Neutrophil (primary cell): ENCODE measurements at regions not wholly inside any gene's neighbourhood (a gene's known extent, or its start where the extent isn't known, plus 50 kb on each side); places are given as distances from the start of the nearest gene placed in this dataset.

Experiments used
- H3K27ac ChIP-seq: fragments of 200-600 bp; sonication (generic); 2 replicates; pipeline ENCODE4 v1.5.1; 2016; ENCODE audit warnings: mild to moderate bottlenecking, moderate library complexity
- H3K27me3 ChIP-seq: fragments of 200-600 bp; sonication (generic); 2 replicates; pipeline ENCODE4 v1.6.0; 2016; ENCODE audit warnings: mild to moderate bottlenecking
- H3K36me3 ChIP-seq: fragments of 200-600 bp; sonication (generic); 2 replicates; pipeline ENCODE4 v1.5.1; 2017
- H3K4me1 ChIP-seq, 2 experiments: fragments of 200-600 bp in 1 of 2; sonication (generic) in 1 of 2; 1 replicate in 1 of 2; 2 replicates in 1 of 2; pipeline versions ENCODE4 v1.5.1 to v1.6.1; 2013 to 2016; ENCODE audit warnings: low read depth in 1 of 2, low read length in 1 of 2, mild to moderate bottlenecking in 1 of 2, moderate library complexity in 1 of 2; ENCODE audit not compliant: control insufficient read depth in 1 of 2, insufficient read depth in 1 of 2
- H3K4me3 ChIP-seq, 2 experiments: fragments of 200-600 bp in 1 of 2; sonication (generic) in 1 of 2; 1 replicate in 1 of 2; 2 replicates in 1 of 2; pipeline ENCODE4 v1.5.1; 2013 to 2016; ENCODE audit warnings: low read depth in 1 of 2, low read length in 1 of 2, mild to moderate bottlenecking in 1 of 2, moderate library complexity in 1 of 2
- H3K9me3 ChIP-seq: fragments of 200-600 bp; sonication (generic); 2 replicates; pipeline ENCODE4 v1.5.1; 2016
- CTCF ChIP-seq: fragments of 200-600 bp; sonication (generic); IDR thresholded peaks from 2 replicates; pipeline ENCODE4 v1.5.1; 2016; ENCODE audit warnings: antibody characterized with exemption

DNA sequence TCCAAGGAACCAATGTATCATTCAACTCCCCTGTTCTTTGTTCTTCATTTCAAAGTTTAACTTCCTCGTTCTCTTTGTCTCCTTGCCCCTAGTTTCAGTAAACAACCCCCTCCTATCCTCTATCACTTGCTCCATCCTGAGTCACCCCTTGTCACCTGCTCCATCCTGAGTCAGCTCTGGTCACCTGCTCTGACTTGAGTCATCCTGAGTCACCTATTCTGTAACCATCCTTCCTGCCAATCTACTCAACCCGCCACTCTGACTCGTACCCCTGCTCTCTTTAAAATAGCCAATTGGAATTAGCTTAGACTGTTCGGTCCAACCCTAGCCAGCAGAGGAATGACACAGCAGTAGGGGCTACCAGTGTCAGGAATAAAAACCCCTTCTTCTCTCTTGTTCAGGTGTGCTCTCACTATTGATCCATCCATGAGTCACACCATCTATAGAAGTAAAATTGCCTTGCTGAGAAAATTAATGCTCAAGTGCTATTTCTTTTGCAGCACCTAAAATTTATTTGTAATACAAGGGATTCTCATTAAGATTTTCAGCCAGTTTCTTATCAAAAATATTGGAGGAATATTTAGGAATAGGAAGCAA is 326.8 kb downstream of the AKAIN1 start:
- TF ChIP-seq CTCF, result no peak
- Histone ChIP-seq H3K4me3 (no peak overlapping the region), H3K36me3 (no peaks in the 10 kb centered on the region), H3K27me3 (no peaks in the 10 kb centered on the region), H3K4me1 (no peaks in the 10 kb centered on the region), H3K9me3 (peaks cover 6% of the 10 kb centered on the region), H3K27ac (no peak overlapping the region)

- no peak overlapping the region for H3K27ac ChIP-seq
- peaks cover 6% of the 10 kb centered on the region for H3K9me3 ChIP-seq
- H3K27me3 ChIP-seq, result no peaks in the 10 kb centered on the region
- H3K4me3 ChIP-seq, result no peak overlapping the region
- no peaks in the 10 kb centered on the region for H3K36me3 ChIP-seq
- H3K4me1 ChIP-seq, result no peaks in the 10 kb centered on the region
- TF ChIP-seq CTCF, result no peak
Observed at GRCh38 chr18:4869155-4869554, 327.9 kb downstream of the AKAIN1 start.

DNA sequence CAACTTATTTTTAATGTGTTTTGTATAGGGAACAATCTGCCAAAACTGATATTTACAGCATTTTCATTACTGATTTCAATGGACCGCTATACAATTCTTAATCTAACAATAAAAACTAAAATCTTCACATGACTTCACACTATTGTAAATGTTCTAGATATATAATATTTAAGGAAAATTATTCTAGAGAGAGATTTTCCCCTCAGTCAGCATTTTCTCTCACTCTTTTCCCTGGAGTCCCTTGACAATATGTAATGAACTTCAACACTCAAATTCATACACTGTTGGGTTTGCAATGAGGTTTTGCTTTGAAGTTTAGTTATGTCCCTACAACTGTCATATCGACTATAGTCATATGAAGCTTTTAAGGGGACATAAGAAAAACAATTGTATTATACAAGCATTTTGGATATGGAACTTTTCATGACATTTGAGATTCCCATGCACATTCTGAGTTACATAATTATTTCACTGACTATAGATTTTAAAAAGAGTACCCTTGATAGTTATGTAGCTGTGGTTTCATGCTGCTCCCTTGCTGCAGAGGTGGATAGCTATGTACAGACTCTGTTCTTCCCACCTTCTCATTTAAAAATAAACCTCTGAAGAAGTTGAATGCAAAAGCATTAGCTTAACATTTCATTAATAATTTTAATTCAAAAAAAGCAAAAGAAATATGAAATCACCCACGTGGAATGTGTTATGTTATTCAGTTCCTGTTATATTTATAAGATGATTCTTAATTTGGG is 338.5 kb downstream of the AKAIN1 start:
- no peaks in the 10 kb centered on the region for H3K27me3 ChIP-seq
- no peak overlapping the region for H3K4me3 ChIP-seq
- H3K36me3 ChIP-seq, result no peaks in the 10 kb centered on the region
- no peaks in the 10 kb centered on the region for H3K4me1 ChIP-seq
- TF ChIP-seq CTCF, result no peak
- no peak overlapping the region for H3K27ac ChIP-seq
- no peaks in the 10 kb centered on the region for H3K9me3 ChIP-seq

DNA sequence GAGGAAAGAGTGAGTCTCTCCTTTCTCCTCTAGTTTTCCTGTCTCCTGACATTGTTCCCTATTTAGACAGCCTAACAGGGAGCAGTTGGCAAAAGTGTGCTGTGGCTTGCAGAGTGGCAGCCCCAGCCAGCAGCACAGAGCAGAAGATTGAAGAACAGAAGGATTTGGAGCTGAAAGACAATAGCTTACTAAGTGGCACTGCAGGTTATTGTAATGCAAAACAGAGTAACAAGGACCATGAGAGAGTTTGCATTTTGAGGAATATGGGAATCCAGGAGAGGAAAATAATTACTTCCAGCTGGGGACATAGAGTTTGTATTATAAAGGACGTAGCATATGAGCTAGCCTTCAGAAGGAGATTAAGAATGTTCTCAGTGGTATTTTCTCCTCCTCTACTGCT is 342.4 kb downstream of the AKAIN1 start:
- Histone ChIP-seq H3K36me3 (no peaks in the 10 kb centered on the region), H3K4me1 (no peaks in the 10 kb centered on the region), H3K27ac (no peak overlapping the region), H3K27me3 (no peaks in the 10 kb centered on the region), H3K9me3 (no peaks in the 10 kb centered on the region), H3K4me3 (no peak overlapping the region)
- no peak for TF ChIP-seq CTCF

- no peaks in the 10 kb centered on the region for H3K36me3 ChIP-seq
- no peak overlapping the region for H3K27ac ChIP-seq
- no peaks in the 10 kb centered on the region for H3K4me1 ChIP-seq
- no peak overlapping the region for H3K4me3 ChIP-seq
- no peaks in the 10 kb centered on the region for H3K27me3 ChIP-seq
- TF ChIP-seq CTCF, result no peak
- H3K9me3 ChIP-seq, result no peaks in the 10 kb centered on the region
Observed at GRCh38 chr18:4851301-4851976, 345.6 kb downstream of the AKAIN1 start.
